Upper lobe of left lung (tissue), 4 donors: ENCODE measurements at regions not wholly inside any gene's neighbourhood (a gene's known extent, or its start where the extent isn't known, plus 50 kb on each side); places are given as distances from the start of the nearest gene placed in this dataset.

Source experiments
- EP300 ChIP-seq, 4 donors: sonication (generic); formaldehyde crosslinking; IDR thresholded peaks; one replicate each; pipeline ENCODE4 v1.5.1; 2017; ENCODE audit warnings: antibody characterized with exemption in 4 of 4, control low read depth in 2 of 4
- POLR2A ChIP-seq, 4 donors: fragments of 450-650 bp; IDR thresholded peaks; one replicate each; pipeline ENCODE4 v1.5.1; 2016 to 2017; ENCODE audit warnings: antibody characterized with exemption in 4 of 4, mild to moderate bottlenecking in 2 of 4
- POLR2AphosphoS5 ChIP-seq, 2 donors: sonication (generic); formaldehyde crosslinking; IDR thresholded peaks; one replicate each; pipeline ENCODE4 v1.5.1; 2017; ENCODE audit warnings: antibody characterized with exemption in 2 of 2
- TF ChIP-seq, protein P1 (sequence below), 6 experiments: fragments of 450-650 bp in 4 of 6; fragments of 200-600 bp in 2 of 6; sonication (generic) in 2 of 6; IDR thresholded peaks; one replicate each; pipeline ENCODE4 v1.5.1; 2016 to 2019; ENCODE audit warnings: antibody characterized with exemption in 6 of 6

DNA sequence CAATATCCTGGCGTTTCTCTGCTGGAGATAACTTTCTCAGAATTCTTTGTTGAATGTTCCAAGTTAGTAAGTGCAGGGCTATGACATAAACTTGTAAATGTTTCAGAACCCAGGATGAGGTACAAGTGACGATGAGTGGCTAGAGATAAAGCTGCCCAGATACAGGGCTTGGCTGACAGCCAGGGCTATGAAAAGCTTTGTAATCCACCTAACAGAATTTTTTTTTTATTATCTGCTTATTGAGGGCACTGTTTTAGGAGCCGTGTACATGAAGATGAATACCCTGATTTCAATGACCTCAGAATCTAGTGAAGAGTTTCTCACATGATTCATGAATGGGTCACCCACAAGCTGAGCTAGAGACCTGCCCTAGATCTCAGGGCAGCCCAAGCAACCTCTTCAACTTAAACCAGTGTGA lies 431.4 kb downstream of the DIPK2A start:
- TF ChIP-seq, protein P1, sequence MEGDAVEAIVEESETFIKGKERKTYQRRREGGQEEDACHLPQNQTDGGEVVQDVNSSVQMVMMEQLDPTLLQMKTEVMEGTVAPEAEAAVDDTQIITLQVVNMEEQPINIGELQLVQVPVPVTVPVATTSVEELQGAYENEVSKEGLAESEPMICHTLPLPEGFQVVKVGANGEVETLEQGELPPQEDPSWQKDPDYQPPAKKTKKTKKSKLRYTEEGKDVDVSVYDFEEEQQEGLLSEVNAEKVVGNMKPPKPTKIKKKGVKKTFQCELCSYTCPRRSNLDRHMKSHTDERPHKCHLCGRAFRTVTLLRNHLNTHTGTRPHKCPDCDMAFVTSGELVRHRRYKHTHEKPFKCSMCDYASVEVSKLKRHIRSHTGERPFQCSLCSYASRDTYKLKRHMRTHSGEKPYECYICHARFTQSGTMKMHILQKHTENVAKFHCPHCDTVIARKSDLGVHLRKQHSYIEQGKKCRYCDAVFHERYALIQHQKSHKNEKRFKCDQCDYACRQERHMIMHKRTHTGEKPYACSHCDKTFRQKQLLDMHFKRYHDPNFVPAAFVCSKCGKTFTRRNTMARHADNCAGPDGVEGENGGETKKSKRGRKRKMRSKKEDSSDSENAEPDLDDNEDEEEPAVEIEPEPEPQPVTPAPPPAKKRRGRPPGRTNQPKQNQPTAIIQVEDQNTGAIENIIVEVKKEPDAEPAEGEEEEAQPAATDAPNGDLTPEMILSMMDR (IDR thresholded peaks at IDR 0.05): no peak
- TF ChIP-seq POLR2A (IDR thresholded peaks at IDR 0.05): no peak
- TF ChIP-seq POLR2AphosphoS5 (IDR thresholded peaks at IDR 0.05): no peak
- no peak for TF ChIP-seq EP300 (IDR thresholded peaks at IDR 0.05)
